Ascending aorta (tissue), 2 donors: ENCODE measurements at regions not wholly inside any gene's neighbourhood (a gene's known extent, or its start where the extent isn't known, plus 50 kb on each side); places are given as distances from the start of the nearest gene placed in this dataset.

Source experiments
- DNase-seq, 2 donors: peaks; one replicate each; pipeline ENCODE4 v3.0.0-alpha.2; 2019; ENCODE audit warnings: low spot score in 2 of 2
- H3K27ac ChIP-seq, 2 donors: fragments of 200-600 bp; sonication (generic); one replicate each; pipeline ENCODE4 v1.5.1; 2016 to 2017; ENCODE audit warnings: mild to moderate bottlenecking in 1 of 2
- H3K27me3 ChIP-seq: fragments of 200-600 bp; sonication (generic); one replicate; pipeline ENCODE4 v1.5.1; 2017
- H3K36me3 ChIP-seq, 2 donors: fragments of 200-600 bp; sonication (generic); one replicate each; pipeline ENCODE4 v1.5.1; 2016
- H3K4me1 ChIP-seq, 2 donors: fragments of 200-600 bp; sonication (generic); one replicate each; pipeline ENCODE4 v1.5.1; 2016 to 2017; ENCODE audit warnings: mild to moderate bottlenecking in 1 of 2
- H3K4me3 ChIP-seq, 2 donors: fragments of 200-600 bp; sonication (generic); one replicate each; pipeline ENCODE4 v1.5.1; 2016 to 2017; ENCODE audit warnings: mild to moderate bottlenecking in 1 of 2
- H3K9me3 ChIP-seq, 2 donors: fragments of 200-600 bp; sonication (generic); one replicate each; pipeline ENCODE4 v1.5.1; 2016
- CTCF ChIP-seq, 3 experiments: fragments of 200-600 bp in 2 of 3; fragments of 450-650 bp in 1 of 3; sonication (generic) in 2 of 3; IDR thresholded peaks; one replicate each; pipeline ENCODE4 v1.5.1; 2016 to 2019; ENCODE audit warnings: antibody characterized with exemption in 3 of 3, mild to moderate bottlenecking in 1 of 3, moderate library complexity in 1 of 3
- intact Hi-C: fragments of 100-400 bp; cut with DNase I; formaldehyde crosslinking; loops from one replicate; pipeline ENCODE4 v1.15.1; 2023

GRCh38 chr5:97635553-97635952, 452.5 kb upstream of the RIOK2 start:
- no peaks in the 10 kb centered on the region for H3K36me3 ChIP-seq
- H3K27me3 ChIP-seq = no peaks in the 10 kb centered on the region
- no peak for TF ChIP-seq CTCF (IDR thresholded peaks at IDR 0.05)
- H3K4me3 ChIP-seq = no peak overlapping the region
- no peak for DNase-seq
- H3K4me1 ChIP-seq = no peaks in the 10 kb centered on the region
- H3K9me3 ChIP-seq = no peaks in the 10 kb centered on the region
- intact Hi-C loops = no loop called here
- H3K27ac ChIP-seq = no peak overlapping the region

DNA sequence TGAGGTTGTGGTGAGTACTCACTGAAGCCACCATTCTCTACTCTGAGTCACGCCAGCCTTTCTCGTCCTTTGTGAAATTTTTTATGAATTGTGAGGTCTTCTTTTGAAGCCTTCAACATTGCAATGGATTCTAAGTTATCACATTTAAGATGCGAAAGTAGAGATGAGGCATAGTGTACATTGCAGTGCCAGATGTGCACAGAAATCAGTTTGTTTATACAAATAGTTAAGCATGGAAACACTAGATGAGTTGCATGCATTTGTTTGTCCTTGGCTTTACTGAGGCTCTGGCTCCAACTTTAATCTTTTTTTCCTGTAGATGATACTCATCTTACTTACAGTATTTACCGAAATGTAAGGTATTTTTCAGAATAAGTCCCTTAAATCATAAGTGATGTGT, 453.7 kb upstream of the RIOK2 start:
- Histone ChIP-seq H3K9me3 (no peaks in the 10 kb centered on the region), H3K27ac (no peak overlapping the region), H3K4me3 (no peak overlapping the region), H3K36me3 (no peaks in the 10 kb centered on the region), H3K27me3 (no peaks in the 10 kb centered on the region), H3K4me1 (no peaks in the 10 kb centered on the region)
- TF ChIP-seq CTCF (IDR thresholded peaks at IDR 0.05) = no peak
- no peak for DNase-seq
- intact Hi-C loops = no loop called here

- no peak for TF ChIP-seq CTCF (IDR thresholded peaks at IDR 0.05)
- H3K4me1 ChIP-seq = no peaks in the 10 kb centered on the region
- intact Hi-C loops = no loop called here
- H3K36me3 ChIP-seq = no peaks in the 10 kb centered on the region
- no peak overlapping the region for H3K4me3 ChIP-seq
- H3K9me3 ChIP-seq = no peaks in the 10 kb centered on the region
- H3K27ac ChIP-seq = no peak overlapping the region
- H3K27me3 ChIP-seq = no peaks in the 10 kb centered on the region
- DNase-seq = no peak
Observed at GRCh38 chr5:97641081-97641480, 458.0 kb upstream of the RIOK2 start.

- peaks cover 0 to 3% of the 10 kb centered on the region in 2 donors for H3K9me3 ChIP-seq
- no peaks in the 10 kb centered on the region for H3K27me3 ChIP-seq
- no peak for TF ChIP-seq CTCF (IDR thresholded peaks at IDR 0.05)
- no peak for DNase-seq
- H3K36me3 ChIP-seq = no peaks in the 10 kb centered on the region
- no peaks in the 10 kb centered on the region for H3K4me1 ChIP-seq
- H3K4me3 ChIP-seq = no peak overlapping the region
- intact Hi-C loops = no loop called here
- no peak overlapping the region for H3K27ac ChIP-seq
Observed at GRCh38 chr5:97644206-97644605, 461.2 kb upstream of the RIOK2 start.

DNA sequence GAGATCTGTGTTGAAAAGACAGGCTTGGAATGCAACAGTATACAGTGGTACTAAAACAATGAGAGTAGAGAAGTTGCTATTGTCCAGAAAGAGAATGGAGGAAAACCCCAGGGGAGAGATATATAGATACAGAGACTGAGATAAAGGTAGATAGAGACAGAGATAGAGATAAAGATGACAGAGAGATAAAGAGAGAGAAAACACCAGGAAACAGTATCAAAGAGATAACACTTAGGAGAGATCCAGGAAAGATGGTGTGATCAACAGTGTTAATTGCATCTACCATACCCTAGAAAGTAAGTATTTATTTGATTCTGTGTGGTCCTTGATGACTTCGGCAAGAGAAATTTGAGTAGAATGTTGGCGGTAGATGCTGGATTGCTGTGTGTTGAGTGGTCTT, 461.8 kb upstream of the RIOK2 start:
- no peak for DNase-seq
- Histone ChIP-seq H3K9me3 (peaks cover 0 to 3% of the 10 kb centered on the region in 2 donors), H3K27me3 (no peaks in the 10 kb centered on the region), H3K4me3 (no peak overlapping the region), H3K27ac (no peak overlapping the region), H3K36me3 (no peaks in the 10 kb centered on the region), H3K4me1 (no peaks in the 10 kb centered on the region)
- no peak for TF ChIP-seq CTCF (IDR thresholded peaks at IDR 0.05)
- intact Hi-C loops = no loop called here

DNA sequence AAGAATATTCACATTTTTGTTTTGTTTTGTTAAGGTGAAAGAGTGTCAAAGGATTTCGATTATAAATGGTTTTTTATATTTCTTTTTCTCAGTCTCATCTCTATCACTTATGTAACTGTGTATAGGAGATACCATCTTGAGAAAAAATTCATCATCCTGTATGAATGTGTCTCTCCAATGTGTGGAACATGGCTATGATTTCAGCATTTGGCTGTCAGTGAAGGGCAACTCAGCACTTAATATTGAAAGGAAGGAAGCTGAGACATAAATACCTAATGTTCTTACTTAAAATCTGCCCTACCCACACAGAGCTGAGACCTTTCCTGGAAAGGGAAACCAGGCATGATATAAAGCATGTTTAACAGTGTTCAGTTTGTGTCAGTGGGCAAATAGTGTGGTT, 474.2 kb upstream of the RIOK2 start:
- H3K4me3 ChIP-seq = no peak overlapping the region
- no peaks in the 10 kb centered on the region for H3K36me3 ChIP-seq
- no peak for DNase-seq
- no peaks in the 10 kb centered on the region for H3K9me3 ChIP-seq
- no peaks in the 10 kb centered on the region for H3K27me3 ChIP-seq
- no peak overlapping the region for H3K27ac ChIP-seq
- TF ChIP-seq CTCF (IDR thresholded peaks at IDR 0.05) = no peak
- H3K4me1 ChIP-seq = no peaks in the 10 kb centered on the region
- intact Hi-C loops = no loop called here
